OCI-M2 (cell line): ENCODE measurements at regions not wholly inside any gene's neighbourhood (a gene's known extent, or its start where the extent isn't known, plus 50 kb on each side); places are given as distances from the start of the nearest gene placed in this dataset.

ENCODE experiments used
- DNase-seq: peaks from one replicate; lab custom pipeline; 2025; ENCODE audit not compliant: unreplicated experiment; lab: John Stamatoyannopoulos, UW

DNA sequence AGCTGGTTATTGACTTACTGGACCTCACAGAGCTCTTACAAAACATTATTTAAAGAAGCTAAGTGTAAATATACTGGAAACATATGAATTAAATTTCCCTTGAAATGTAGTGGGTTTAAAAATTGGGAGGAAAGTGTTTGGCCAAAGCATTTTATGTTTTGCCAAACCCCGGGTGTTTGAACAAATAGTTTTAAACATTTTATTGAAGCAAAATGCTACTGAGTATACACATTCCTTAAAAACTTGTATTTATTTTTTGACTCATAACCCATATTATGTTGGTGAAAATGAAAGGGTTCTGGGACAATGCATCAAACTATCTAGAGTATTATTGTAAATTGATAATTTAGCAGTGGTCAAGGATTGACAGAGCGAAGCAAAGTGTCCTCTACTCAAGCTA lies 1048.5 kb downstream of the SLC6A15 start:
- DNase-seq, result no peak

DNA sequence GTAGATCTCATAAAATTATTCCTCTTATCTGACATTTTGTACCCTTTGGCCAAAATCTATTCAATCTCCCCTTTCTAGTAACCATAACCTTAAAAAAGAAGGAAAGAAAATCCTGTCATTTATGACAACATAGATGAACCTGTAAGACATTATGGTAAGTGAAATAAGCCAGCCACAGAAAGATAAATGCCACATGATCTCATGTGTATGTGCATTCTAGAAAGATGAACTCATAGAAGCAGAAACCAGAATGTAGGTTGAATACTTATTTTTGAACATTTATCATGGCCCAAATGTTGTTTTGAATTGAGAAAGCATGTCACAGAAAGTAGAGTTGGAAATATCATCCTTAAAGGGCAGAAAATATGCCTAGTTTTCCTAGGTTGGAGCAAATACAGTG lies 1053.6 kb downstream of the SLC6A15 start:
- no peak for DNase-seq

DNA sequence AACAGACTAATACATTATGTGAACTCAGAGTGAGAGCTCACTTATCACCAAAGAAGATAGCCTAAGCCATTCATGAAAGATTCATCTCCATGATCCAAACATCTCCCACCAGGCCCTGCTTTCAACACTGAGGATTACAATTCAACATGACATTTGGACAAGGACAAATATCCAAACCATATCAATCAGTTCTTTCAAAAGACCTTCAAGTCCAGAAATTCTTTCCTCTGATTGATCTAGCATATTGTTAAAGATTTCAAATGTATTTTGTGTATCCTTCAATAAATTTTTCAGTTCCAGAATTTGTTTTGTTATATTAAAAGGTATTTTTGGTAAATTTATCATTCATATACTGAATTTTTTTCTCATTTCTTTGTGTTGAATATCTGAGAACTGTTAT lies 1055.8 kb downstream of the SLC6A15 start:
- no peak for DNase-seq

DNA sequence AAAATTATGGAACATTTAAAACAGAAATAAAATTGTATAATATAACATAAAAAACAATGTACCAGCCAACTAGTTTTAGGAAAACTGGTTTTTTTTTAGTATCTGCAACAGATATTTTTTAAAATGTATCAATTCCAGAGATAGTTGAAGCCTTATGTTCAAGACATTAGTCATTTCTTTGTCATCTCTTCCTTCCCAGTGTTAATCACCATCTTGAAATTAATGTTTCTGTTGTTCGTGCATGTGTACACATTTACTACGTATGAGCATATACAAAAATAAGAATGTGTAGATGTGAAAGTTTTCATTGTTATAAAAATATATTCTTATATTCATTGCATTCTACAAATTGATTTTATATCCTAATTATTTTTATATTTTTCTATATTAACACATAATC lies 1062.1 kb downstream of the SLC6A15 start:
- no peak for DNase-seq

DNA sequence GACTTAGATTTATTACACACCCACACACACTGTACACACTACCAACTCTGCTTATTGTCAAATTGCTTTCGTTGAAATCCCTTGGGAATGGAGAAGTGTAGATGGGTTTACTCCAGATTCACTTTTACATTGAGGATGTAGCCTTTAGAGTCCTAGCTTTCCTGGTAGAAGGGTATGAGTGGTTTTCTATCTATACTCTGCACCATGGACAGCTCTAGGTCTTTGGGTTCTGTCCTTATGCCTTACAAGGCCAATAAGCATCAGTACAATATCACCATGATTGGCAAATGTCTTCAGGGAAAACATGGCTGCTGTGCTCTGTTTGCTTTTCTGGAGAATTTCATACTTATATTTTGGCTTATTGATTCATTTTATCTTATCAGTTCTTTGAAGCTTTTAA lies 1063.9 kb downstream of the SLC6A15 start:
- no peak for DNase-seq

DNA sequence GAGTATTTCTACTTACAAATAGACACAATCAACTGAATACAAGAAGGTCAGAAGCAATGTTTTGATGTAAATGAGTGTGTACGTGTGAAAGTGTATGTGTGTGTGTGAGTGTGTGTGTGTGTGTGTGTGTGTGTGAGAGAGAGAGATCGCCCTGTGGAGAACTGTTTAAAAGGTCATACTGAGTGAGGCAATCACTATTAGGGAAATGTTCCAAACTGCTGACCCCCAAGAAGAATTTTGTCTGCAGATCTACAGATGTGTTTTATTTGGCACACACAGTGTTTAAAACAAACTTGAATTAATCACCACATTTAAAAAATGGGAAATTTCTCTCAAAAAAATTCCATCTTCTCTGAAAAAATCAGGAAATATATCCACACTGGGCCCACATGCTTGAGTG lies 1069.1 kb downstream of the SLC6A15 start:
- DNase-seq, result no peak

DNA sequence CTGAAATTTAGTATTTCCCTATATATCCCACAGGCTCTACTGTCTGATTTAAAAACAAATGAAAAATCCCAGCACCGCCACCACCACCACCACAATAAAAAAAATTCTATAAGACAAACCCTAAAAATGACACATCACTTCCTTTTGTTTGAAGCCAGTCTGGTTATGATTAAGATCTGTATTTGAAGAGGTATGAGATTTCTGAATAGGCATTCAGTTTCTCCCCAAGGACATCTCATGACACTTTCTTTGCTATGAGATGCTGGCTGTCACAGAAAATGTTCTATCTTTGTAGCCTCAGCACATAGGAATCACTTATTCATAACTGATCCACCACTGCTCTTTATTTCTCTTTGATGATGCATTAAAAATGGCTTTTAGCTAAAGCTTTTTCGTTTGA lies 1071.0 kb downstream of the SLC6A15 start:
- no peak for DNase-seq

DNA sequence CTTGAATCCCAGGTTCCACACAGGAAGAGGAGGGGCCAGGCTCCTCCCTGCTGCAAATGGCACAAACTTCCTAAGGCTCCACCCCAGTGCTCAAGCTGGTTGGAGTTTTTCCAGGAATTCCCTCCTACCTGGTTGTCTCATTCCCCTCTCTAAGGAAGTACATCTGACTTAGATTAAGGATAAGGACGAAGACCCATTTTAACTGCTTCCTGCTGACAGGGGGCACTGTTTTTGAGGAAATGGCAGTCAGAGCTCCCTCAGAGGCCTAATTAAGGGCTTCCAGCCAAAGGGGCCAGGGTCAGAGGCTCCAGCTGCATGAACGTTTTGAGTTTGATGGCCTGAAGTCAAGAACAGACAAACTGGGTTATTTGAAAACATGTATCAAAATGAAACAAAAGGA lies 1084.7 kb downstream of the SLC6A15 start:
- DNase-seq, result no peak

DNA sequence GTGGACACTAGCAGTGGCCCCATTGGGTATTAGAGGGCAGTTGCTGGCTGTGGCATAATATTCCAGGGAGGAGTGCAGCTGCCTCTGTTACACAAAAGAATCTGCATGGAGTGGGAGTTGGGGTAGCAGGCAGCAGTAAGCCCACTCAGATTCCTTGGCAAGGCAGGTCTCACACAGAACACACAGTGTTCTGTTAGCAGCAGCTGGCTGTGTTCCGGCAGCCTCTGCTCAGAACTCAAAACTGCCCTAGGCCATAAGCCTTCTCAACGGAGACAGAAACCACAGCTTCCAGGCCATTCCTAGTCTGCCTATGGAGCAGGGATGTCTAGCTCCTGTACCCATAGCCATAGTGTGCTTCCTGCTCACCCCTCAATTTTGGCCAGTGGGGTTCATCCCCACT lies 1085.4 kb downstream of the SLC6A15 start:
- no peak for DNase-seq

DNA sequence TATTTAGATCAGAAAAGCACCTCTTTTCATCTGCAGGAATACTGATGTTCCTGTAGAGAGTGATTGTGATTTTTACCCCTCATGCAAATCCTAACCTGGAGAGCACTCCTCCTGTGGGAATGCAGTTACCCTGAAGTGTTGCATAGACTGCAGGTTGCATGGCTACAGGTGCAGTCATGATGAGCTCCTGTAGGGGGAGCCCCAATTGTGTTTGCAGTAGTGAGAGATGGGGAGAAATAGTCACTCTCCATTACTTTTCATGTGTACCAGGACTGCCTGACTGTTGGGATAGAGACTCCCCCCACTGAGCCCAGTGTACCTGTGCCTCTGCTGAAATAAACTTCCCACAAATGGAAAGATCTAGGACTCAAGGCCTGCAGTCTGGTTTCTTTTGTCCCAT lies 1086.5 kb downstream of the SLC6A15 start:
- DNase-seq, result no peak

DNA sequence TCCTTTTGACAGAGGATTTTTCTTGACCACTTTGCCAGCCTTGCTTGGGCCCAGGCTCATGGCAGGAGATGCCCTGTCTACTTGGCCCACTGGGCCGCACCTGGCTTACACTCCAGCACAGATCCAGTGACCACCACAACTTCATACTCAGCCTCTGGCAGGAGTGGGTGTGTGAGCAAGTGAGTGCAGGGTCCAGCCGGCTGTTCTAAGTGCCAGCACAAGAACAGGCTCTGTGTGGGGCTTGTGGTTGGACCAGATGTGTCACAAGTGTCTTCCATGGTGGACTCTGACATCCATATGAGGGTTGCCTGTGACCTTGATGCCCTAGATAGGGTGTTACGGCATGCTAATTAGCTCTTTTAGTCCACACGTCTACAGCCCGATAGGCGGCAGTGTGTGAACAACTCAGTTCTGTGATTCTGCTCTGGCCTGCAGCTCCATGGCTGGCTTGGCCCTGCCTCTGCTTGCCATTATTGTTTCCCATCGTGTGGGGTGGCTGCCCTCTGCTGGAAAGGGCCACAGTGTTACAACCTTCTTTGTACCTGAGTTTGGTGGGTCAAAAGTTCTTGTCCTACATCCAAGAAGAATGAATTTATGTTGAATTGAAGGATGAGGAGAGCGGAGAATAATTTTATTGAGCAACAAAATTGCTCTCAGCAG lies 1089.1 kb downstream of the SLC6A15 start:
- DNase-seq, result no peak

DNA sequence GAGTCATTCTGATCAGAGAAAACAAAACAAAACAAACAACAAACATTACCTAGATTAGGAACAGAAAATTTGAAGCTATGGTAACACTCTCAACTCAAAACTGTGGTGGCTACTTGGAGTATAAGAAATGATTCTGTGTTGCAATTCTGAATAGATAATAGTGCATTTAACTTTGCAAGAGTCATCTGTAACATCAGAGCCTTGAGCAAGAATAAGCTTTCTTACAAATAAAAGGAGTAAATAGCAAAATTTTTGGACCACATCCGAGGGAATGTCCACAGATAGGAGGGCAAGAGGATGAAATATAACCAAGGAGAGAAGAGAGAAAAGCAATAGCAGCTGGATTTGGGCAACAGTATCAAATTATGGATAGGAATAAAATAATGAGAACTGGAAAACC lies 1090.6 kb downstream of the SLC6A15 start:
- no peak for DNase-seq

DNA sequence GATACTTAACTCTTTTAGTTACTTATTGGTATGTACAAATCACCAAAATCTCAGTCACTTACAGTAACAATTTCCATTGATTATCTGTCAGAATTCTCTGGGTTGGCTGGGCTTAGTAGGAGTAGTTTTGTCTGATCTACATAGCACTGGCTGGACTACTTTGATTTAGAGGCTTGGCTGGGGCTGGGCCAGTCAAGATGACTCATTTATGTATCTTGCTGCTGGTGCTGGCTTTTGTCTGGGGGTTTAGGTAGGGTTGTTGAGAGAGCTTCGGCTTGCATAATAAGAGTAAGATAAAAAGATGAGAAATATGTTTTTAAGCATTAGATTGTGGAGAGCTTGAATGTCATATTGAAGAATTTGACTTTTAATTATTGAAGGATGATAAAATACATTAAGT lies 1093.7 kb downstream of the SLC6A15 start:
- no peak for DNase-seq

DNA sequence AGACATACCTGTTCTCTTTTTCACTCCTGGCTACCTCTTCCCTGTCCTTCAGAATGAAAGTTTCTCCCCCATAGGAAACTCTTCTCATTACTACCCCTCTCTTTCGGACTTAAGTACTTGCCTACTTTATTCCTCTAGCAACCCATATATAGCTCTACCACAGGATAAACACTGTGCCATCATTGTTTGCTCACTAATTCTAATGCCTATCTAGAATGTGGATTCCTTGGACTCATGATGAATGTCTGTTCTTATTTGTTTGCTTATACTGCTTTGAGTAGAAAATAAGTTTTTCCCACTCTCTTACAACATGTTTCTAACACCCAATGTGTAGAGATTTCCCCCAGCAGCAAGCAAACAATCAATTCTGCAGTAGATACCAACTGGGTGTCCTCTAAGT lies 1094.9 kb downstream of the SLC6A15 start:
- no peak for DNase-seq

DNA sequence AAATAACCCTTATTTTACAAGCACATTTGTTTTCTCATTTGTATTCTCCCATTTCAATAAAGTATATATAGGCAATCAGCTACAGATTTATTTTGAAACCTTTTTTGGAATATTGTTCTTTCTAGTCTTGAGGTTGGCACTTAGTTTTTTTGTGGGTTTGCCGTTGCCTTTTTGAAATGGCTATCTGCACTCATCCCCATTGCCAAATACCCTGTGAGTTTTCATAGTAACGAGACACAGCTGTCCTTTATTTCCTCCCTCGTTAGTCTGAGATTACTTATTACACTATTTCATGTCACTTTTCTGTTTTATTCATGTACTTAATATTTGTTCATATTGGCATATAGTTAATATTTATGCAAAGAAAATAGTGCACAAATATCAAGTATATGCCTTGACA lies 1104.0 kb downstream of the SLC6A15 start:
- no peak for DNase-seq

DNA sequence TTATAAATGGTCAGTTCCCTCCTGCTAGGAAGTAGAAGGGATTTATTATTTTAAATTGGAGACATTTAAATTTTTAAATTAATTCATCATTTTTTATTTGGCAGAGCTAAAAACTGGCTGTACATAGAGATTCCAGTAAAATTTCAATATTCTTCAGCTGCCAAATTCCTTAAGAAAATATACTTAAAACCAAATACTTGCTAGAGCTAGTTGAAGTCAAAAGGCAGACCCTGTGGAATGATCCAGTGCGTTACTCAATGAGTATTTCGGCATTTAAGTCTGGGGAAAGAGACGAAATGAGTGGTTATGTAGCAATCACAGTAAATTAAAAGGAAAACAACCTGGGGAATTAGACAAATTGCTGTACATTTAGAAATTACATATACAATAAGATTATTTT lies 1104.7 kb downstream of the SLC6A15 start:
- no peak for DNase-seq

DNA sequence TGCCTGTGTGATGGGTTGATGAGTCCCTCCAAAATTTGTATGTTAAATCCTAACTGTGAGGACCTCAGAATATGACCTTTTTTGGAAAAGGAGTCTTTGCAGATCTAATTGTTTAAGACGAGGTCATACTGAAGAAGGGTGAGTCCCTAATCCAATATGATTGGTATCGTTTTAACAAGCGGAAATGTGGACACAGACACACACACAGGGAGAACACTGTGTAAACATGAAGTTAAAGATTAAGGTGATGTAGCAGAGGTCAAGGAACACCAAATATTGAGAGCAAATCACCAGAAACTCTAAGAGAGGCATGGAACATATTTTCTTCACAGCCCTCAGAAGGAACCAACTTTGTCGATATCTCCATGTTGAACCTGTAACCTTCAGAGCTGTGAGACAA lies 1106.7 kb downstream of the SLC6A15 start:
- DNase-seq, result no peak

DNA sequence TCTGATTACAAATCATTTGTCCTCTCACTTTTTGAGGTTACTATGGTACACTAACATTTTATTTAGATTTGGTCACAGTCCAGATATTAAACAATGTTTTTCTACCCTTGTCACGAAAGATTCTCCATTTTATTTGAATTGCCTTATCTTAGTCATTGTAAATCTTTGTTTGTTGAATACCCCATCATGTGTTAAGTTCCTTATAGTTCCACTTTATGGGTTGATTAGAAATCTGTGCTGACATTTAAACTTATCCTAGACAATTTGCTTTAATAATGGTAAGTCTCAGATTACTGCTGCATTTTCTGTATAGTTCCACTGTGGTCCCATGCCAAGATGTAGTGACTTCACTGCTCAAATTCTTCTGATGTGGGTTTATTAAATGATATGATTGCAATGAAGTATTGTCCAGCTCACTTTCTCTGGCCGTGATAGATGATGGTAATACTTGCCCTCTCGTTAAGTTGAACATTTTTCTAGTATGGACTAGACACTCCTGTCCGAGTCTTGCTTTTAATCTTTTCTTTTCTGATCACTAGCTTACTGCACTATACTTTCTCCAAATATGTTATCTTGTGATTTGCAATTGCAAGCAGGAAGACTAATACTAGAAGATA lies 1107.3 kb downstream of the SLC6A15 start:
- no peak for DNase-seq

DNA sequence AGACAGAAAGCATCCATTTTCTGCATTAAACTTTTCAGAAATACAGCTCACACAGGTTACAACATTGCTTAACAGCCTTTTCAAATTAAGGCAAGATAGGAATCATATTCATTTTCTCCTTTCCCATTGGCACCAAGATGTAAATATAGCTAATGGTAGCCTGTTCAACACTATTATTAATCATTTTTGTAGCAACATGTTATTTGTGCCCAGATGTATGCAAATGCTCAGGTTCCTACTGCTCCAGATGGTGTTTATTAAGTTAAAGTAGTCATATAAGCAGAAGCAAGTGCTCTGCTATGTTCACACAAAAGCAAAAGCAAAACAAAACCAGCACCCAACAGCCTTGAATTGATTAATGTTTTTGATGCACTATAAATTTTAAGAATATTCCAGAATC lies 1110.6 kb downstream of the SLC6A15 start:
- no peak for DNase-seq

DNA sequence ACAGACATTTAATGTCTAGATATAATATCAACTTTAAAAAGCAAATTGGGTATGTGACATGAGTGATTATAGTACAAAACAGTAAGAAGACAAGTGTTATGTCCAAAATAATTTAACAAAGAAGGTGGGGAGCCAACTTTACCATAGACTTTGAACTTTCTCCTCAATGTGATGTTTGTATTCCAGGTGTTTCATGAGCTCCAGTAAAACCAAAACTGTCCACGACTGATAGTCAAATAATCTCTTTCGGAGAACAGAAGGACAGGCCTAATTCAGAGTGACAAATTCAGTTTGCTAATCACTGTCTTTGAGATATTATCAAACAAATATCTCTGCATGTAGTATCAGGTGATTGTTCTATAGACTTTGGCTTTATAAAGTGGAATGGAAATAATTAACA lies 1112.6 kb downstream of the SLC6A15 start:
- no peak for DNase-seq

DNA sequence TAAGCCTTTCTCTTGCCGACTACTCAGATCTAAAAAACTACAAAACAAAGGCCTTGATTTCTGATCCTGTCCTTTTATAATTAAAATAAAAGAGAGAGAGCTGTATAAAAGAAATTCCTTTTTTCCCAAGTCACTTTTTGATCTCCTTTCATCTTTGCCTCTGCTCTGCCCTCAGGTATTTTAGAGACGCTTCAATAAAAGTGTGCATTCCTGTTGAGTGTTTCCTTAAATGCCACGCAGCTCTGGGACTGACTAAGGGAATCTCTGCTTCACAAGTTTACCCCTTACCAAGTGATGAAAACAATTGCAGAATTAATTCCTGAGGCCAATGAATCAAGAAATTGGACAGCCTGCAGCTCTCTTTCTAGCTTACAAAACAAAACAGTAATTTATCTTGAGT lies 1109.8 kb downstream of the TMTC2 start:
- DNase-seq, result no peak

DNA sequence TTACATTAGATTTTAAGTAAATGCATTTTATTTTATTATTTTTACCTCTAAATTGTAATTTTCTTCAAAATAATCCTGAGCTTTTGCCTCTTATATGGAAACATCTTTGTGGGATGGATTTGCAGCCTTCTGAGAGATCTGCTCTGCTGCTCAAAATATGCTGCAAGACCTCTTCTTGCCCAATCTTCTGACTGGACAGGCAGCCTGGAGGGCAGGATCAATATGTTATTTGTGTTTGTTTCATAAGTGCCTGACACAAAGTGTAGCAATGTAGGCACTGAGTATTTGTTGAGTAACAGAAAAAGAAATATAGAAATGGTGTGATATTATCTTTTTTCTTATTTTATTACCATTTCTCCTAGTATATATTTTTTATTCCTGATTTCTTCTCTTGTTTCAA lies 1106.9 kb downstream of the TMTC2 start:
- DNase-seq, result no peak

DNA sequence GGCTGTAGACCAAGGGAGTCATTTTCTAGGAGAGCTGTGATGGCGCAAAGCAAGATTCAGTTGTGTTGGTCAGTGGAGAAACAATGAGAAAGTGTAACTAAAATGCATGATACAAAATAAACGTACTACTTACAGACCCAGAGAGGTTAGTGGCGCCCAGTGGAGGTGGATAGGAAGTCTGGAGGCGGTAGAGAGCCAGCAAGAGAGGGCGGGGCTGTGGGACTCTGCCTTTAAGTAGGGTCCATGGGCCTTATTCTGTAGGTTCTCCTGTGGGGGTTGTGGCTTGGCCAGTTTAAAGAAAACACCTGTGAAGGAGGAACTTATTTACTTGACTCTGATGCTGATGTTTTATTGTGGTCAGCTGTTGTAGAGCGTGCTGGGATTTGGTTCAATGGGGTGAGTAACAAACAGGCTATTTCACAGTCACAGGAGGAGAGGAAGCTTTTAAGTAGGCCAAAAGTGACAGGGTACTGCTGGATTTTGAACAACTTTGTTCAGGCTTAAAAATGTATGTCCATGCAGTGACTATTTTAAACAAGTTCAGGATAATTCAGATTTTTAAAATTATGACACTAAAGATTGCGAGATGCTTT lies 1097.7 kb downstream of the TMTC2 start:
- no peak for DNase-seq
